HepG2 (cell line): ENCODE measurements at regions not wholly inside any gene's neighbourhood (a gene's known extent, or its start where the extent isn't known, plus 50 kb on each side); places are given as distances from the start of the nearest gene placed in this dataset.

Experiments used
- BHLHE40 ChIP-seq: IDR thresholded peaks from 2 replicates; pipeline ENCODE4 v1.6.1; 2011; ENCODE audit warnings: low read length, improper control_type of control experiment
- GATAD1 ChIP-seq: IDR thresholded peaks from 2 replicates; pipeline ENCODE4 v1.6.1; 2016; ENCODE audit warnings: missing genetic modification reagents, missing compliant biosample characterization
- ISL2 ChIP-seq: sonication (generic); formaldehyde crosslinking; IDR thresholded peaks from 2 replicates; pipeline ENCODE4 v1.5.0; 2020; ENCODE audit warnings: missing genetic modification reagents
- KDM1A ChIP-seq: IDR thresholded peaks from 2 replicates; pipeline ENCODE4 v1.6.1; 2016; ENCODE audit warnings: missing compliant biosample characterization
- NFIB ChIP-seq: sonication (generic); formaldehyde crosslinking; IDR thresholded peaks from 2 replicates; pipeline ENCODE4 v1.9.0; 2021; ENCODE audit warnings: missing genetic modification reagents, mild to moderate bottlenecking, borderline replicate concordance
- NR2C2 ChIP-seq: sonication (generic); formaldehyde crosslinking; IDR thresholded peaks from 2 replicates; pipeline ENCODE4 v1.4.0; 2020; ENCODE audit warnings: missing genetic modification reagents, mild to moderate bottlenecking, moderate library complexity, borderline replicate concordance
- POLR2G ChIP-seq: fragments of 200-400 bp; formaldehyde crosslinking; IDR thresholded peaks from 2 replicates; pipeline ENCODE4 v1.6.1; 2018; ENCODE audit warnings: mild to moderate bottlenecking, low read depth, low read length, moderate library complexity
- SAP130 ChIP-seq: IDR thresholded peaks from 2 replicates; pipeline ENCODE4 v1.6.1; 2016; ENCODE audit warnings: low read depth
- ZBTB40 ChIP-seq, 2 experiments: fragments of 450-650 bp in 1 of 2; sonication (generic) in 1 of 2; formaldehyde crosslinking in 1 of 2; IDR thresholded peaks; 2 replicates each; pipeline versions ENCODE4 v1.6.1 to v1.8.0; 2016 to 2022; ENCODE audit warnings: antibody characterized with exemption in 1 of 2, mild to moderate bottlenecking in 1 of 2, missing genetic modification reagents in 1 of 2
- ZKSCAN8 ChIP-seq: IDR thresholded peaks from 2 replicates; pipeline ENCODE4 v1.6.1; 2016; ENCODE audit warnings: borderline replicate concordance, missing genetic modification reagents, missing compliant biosample characterization
- ZNF552 ChIP-seq: sonication (generic); formaldehyde crosslinking; IDR thresholded peaks from 2 replicates; pipeline ENCODE4 v1.9.0; 2022; ENCODE audit warnings: missing genetic modification reagents, mild to moderate bottlenecking, borderline replicate concordance
- ZNF557 ChIP-seq: sonication (generic); formaldehyde crosslinking; IDR thresholded peaks from 2 replicates; pipeline ENCODE4 v1.4.0; 2020; ENCODE audit warnings: missing genetic modification reagents
- ZNF567 ChIP-seq: sonication (generic); formaldehyde crosslinking; IDR thresholded peaks from 2 replicates; pipeline ENCODE4 v1.8.1; 2023; ENCODE audit warnings: mild to moderate bottlenecking, missing genetic modification reagents, borderline replicate concordance
- ZNF629 ChIP-seq: sonication (generic); formaldehyde crosslinking; conservative IDR thresholded peaks from 2 replicates; pipeline ENCODE4 v1.5.0; 2020; ENCODE audit warnings: missing genetic modification reagents
- TF ChIP-seq, protein P1 (sequence below): sonication (generic); formaldehyde crosslinking; IDR thresholded peaks from 2 replicates; pipeline ENCODE4 v1.8.1; 2023; ENCODE audit warnings: mild to moderate bottlenecking, missing genetic modification reagents
- TF ChIP-seq, protein P2 (sequence below): sonication (generic); formaldehyde crosslinking; conservative IDR thresholded peaks from 2 replicates; pipeline ENCODE4 v1.8.0; 2022; ENCODE audit warnings: low read depth, missing genetic modification reagents

- peak; percentile 71 for TF ChIP-seq NR2C2 (CRISPR knock-in tag)
- 0 out of 2 replicates have a peak, but pooled peaks have one; percentile 64 for TF ChIP-seq ZNF567 (CRISPR knock-in tag)
- TF ChIP-seq, protein P1, sequence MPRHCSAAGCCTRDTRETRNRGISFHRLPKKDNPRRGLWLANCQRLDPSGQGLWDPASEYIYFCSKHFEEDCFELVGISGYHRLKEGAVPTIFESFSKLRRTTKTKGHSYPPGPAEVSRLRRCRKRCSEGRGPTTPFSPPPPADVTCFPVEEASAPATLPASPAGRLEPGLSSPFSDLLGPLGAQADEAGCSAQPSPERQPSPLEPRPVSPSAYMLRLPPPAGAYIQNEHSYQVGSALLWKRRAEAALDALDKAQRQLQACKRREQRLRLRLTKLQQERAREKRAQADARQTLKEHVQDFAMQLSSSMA (CRISPR knock-in tag): 0 out of 2 replicates have a peak, but pooled peaks have one; percentile 0
- no peak for TF ChIP-seq ZBTB40 (IDR thresholded peaks at IDR 0.05)
- TF ChIP-seq ZBTB40 (CRISPR knock-in tag; IDR thresholded peaks at IDR 0.05): peak; percentile 61
- TF ChIP-seq ZNF629 (CRISPR knock-in tag): 0 out of 2 replicates have a peak, but pooled peaks have one; percentile 15
- TF ChIP-seq KDM1A: 0 out of 2 replicates have a peak, but pooled peaks have one; percentile 33
- TF ChIP-seq POLR2G: peak; percentile 70
- peak; percentile 83 for TF ChIP-seq ISL2
- TF ChIP-seq, protein P2, sequence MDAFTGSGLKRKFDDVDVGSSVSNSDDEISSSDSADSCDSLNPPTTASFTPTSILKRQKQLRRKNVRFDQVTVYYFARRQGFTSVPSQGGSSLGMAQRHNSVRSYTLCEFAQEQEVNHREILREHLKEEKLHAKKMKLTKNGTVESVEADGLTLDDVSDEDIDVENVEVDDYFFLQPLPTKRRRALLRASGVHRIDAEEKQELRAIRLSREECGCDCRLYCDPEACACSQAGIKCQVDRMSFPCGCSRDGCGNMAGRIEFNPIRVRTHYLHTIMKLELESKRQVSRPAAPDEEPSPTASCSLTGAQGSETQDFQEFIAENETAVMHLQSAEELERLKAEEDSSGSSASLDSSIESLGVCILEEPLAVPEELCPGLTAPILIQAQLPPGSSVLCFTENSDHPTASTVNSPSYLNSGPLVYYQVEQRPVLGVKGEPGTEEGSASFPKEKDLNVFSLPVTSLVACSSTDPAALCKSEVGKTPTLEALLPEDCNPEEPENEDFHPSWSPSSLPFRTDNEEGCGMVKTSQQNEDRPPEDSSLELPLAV (CRISPR knock-in tag): no peak
- TF ChIP-seq BHLHE40: peak; percentile 96
- no peak for TF ChIP-seq GATAD1
- TF ChIP-seq SAP130: peak; percentile 63
- peak; percentile 64; the same call in 1 of the 2 replicates for TF ChIP-seq ZKSCAN8
- 0 out of 2 replicates have a peak, but pooled peaks have one; percentile 63 for TF ChIP-seq ZNF557 (CRISPR knock-in tag)
- TF ChIP-seq NFIB (CRISPR knock-in tag): no peak
- TF ChIP-seq ZNF552: 0 out of 2 replicates have a peak, but pooled peaks have one; percentile 7
Observed at GRCh38 chr9:91037511-91038482, 236.2 kb downstream of the SYK start (continued).
